B cell (primary cell): ENCODE measurements at regions not wholly inside any gene's neighbourhood (a gene's known extent, or its start where the extent isn't known, plus 50 kb on each side); places are given as distances from the start of the nearest gene placed in this dataset.

Experiments
- CTCF ChIP-seq: fragments of 200-600 bp; IDR thresholded peaks from one replicate; pipeline ENCODE4 v1.8.0; 2022; ENCODE audit warnings: antibody characterized with exemption, mild to moderate bottlenecking
- EZH2 ChIP-seq: IDR thresholded peaks from 2 replicates; pipeline ENCODE4 v1.6.1; 2012; ENCODE audit warnings: borderline replicate concordance, low read depth, mild to moderate bottlenecking, moderate library complexity, low read length; ENCODE audit not compliant: insufficient read depth, poor library complexity, severe bottlenecking

- TF ChIP-seq CTCF (no peak), EZH2 (no peak)
Measured at GRCh38 chr2:166766220-166766619, 122.1 kb upstream of the XIRP2 start.
